GM12875 (cell line): ENCODE measurements at regions not wholly inside any gene's neighbourhood (a gene's known extent, or its start where the extent isn't known, plus 50 kb on each side); places are given as distances from the start of the nearest gene placed in this dataset.

Source experiments
- H3K4me3 ChIP-seq: one replicate; pipeline ENCODE4 v1.5.1; 2011; ENCODE audit warnings: low read depth, low read length, control low read depth
- CTCF ChIP-seq: IDR thresholded peaks from 2 replicates; pipeline ENCODE4 v1.5.1; 2011; ENCODE audit warnings: low read depth, mild to moderate bottlenecking, control low read depth, inconsistent platforms, low read length, moderate library complexity, borderline replicate concordance; ENCODE audit not compliant: insufficient read depth

GRCh38 chr1:31501505-31501904, 74.8 kb upstream of the TINAGL1 start:
- TF ChIP-seq CTCF: peak; percentile 21; the same call in 1 of the 2 replicates

GRCh38 chr1:31502253-31502652, 74.1 kb upstream of the TINAGL1 start:
- no peak overlapping the region for H3K4me3 ChIP-seq
- no peak for TF ChIP-seq CTCF

More at GRCh38 chr1:31501505-31501904, 74.8 kb upstream of the TINAGL1 start:
- no peak overlapping the region for H3K4me3 ChIP-seq

- TF ChIP-seq CTCF: no peak
- no peak overlapping the region for H3K4me3 ChIP-seq
Observed at GRCh38 chr1:31502926-31503511, 73.3 kb upstream of the TINAGL1 start.

- H3K4me3 ChIP-seq: no peak overlapping the region
- no peak for TF ChIP-seq CTCF
Observed at GRCh38 chr1:31503570-31503969, 72.7 kb upstream of the TINAGL1 start.

- H3K4me3 ChIP-seq: no peak overlapping the region
- no peak for TF ChIP-seq CTCF
Observed at GRCh38 chr1:31504001-31504400, 72.3 kb upstream of the TINAGL1 start.

- no peak for TF ChIP-seq CTCF
- no peak overlapping the region for H3K4me3 ChIP-seq
Observed at GRCh38 chr1:31505911-31506497, 70.3 kb upstream of the TINAGL1 start.

GRCh38 chr1:31507221-31507620, 69.1 kb upstream of the TINAGL1 start:
- no peak overlapping the region for H3K4me3 ChIP-seq

More at GRCh38 chr1:31507221-31507620, 69.1 kb upstream of the TINAGL1 start:
- TF ChIP-seq CTCF: no peak
